ENCODE measurements at regions not wholly inside any gene's neighbourhood (a gene's known extent, or its start where the extent isn't known, plus 50 kb on each side); places are given as distances from the start of the nearest gene placed in this dataset.

DNA sequence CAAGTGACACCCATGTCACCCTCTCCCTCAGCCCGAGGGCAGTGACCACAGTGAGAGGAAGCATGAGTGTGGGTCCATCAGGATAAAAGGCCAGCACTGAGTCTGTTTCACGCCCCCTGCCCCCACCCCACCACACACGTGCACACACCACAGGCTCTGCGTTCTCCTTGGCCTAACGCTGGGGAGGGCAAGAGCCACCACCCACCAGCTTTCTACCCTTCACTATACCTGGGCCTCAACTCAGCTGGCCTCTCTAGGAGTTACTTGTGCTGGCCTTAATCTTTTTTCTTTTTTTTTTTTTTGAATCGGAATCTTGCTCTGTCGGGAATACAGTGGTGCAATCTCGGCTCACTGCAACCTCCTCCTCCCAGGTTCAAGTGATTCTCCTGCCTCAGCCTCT is 140.5 kb downstream of the ZFP36L2 start:
- TF ChIP-seq, protein P1, sequence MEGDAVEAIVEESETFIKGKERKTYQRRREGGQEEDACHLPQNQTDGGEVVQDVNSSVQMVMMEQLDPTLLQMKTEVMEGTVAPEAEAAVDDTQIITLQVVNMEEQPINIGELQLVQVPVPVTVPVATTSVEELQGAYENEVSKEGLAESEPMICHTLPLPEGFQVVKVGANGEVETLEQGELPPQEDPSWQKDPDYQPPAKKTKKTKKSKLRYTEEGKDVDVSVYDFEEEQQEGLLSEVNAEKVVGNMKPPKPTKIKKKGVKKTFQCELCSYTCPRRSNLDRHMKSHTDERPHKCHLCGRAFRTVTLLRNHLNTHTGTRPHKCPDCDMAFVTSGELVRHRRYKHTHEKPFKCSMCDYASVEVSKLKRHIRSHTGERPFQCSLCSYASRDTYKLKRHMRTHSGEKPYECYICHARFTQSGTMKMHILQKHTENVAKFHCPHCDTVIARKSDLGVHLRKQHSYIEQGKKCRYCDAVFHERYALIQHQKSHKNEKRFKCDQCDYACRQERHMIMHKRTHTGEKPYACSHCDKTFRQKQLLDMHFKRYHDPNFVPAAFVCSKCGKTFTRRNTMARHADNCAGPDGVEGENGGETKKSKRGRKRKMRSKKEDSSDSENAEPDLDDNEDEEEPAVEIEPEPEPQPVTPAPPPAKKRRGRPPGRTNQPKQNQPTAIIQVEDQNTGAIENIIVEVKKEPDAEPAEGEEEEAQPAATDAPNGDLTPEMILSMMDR (conservative IDR thresholded peaks at IDR 0.05; ENCODE audit: low read length), result no peak
- TF ChIP-seq EZH2phosphoT487 (IDR thresholded peaks at IDR 0.05; ENCODE audit: borderline replicate concordance), result no peak

Data from Loucy (cell line).